Activated CD8-positive, alpha-beta T cell treated with anti-CD3 and anti-CD28 coated beads for 36 hours (primary cell): ENCODE measurements at regions not wholly inside any gene's neighbourhood (a gene's known extent, or its start where the extent isn't known, plus 50 kb on each side); places are given as distances from the start of the nearest gene placed in this dataset.

Source experiments
- ATAC-seq: fragments of 200-7000 bp; cut with Tn5 transposase; one replicate; pipeline ENCODE4 v1.10.0; 2021; ENCODE audit warnings: mild to moderate bottlenecking, moderate library complexity
- CTCF ChIA-PET: fragments of 350-600 bp; sonication (Branson Sonifier 250); formaldehyde crosslinking; loops from one replicate; lab custom pipeline; 2021; ENCODE audit warnings: antibody characterized with exemption; lab: Charles Lee
- POLR2A ChIA-PET: fragments of 350-600 bp; sonication (Branson Sonifier 250); formaldehyde crosslinking; loops from one replicate; lab custom pipeline; 2021; ENCODE audit warnings: antibody characterized with exemption; lab: Charles Lee
- DNase-seq: peaks from one replicate; pipeline ENCODE4 v3.0.0-alpha.2; 2020
- H3K27ac Mint-ChIP-seq: one replicate; pipeline ENCODE4 v1.8.0; 2021; ENCODE audit warnings: mild to moderate bottlenecking, mixed read lengths
- H3K27me3 Mint-ChIP-seq: one replicate; pipeline ENCODE4 v1.8.0; 2021; ENCODE audit warnings: mixed read lengths
- H3K36me3 Mint-ChIP-seq: one replicate; pipeline ENCODE4 v1.8.0; 2021; ENCODE audit warnings: low read depth, mixed read lengths
- H3K4me1 Mint-ChIP-seq: one replicate; pipeline ENCODE4 v1.8.0; 2021; ENCODE audit warnings: low read depth, mixed read lengths
- H3K4me3 Mint-ChIP-seq: one replicate; pipeline ENCODE4 v1.8.0; 2021; ENCODE audit warnings: mild to moderate bottlenecking, moderate library complexity, mixed read lengths
- H3K9me3 Mint-ChIP-seq: one replicate; pipeline ENCODE4 v1.8.0; 2021; ENCODE audit warnings: mixed read lengths
- CTCF ChIP-seq: fragments of 200-600 bp; IDR thresholded peaks from one replicate; pipeline ENCODE4 v1.8.0; 2022; ENCODE audit warnings: antibody characterized with exemption, mild to moderate bottlenecking
- intact Hi-C: fragments of 100-400 bp; cut with micrococcal nuclease; formaldehyde crosslinking; loops from one replicate; pipeline ENCODE4 v1.10.0; 2022

GRCh38 chr14:87131879-87132278 is 861.1 kb downstream of the GALC start:
- ChIA-PET CTCF (no interaction called here), POLR2A (no interaction called here)
- Mint-ChIP-seq H3K27ac (no peak overlapping the region), H3K4me3 (no peak overlapping the region), H3K9me3 (no peaks in the 10 kb centered on the region), H3K4me1 (no peaks in the 10 kb centered on the region), H3K36me3 (no peaks in the 10 kb centered on the region), H3K27me3 (no peaks in the 10 kb centered on the region)
- no peak for TF ChIP-seq CTCF
- no peak for DNase-seq
- no peak for ATAC-seq
- intact Hi-C loops = no loop called here

- Mint-ChIP-seq H3K9me3 (peaks cover 3% of the 10 kb centered on the region), H3K4me1 (no peaks in the 10 kb centered on the region), H3K27me3 (no peaks in the 10 kb centered on the region), H3K36me3 (no peaks in the 10 kb centered on the region), H3K27ac (no peak overlapping the region), H3K4me3 (no peak overlapping the region)
- ChIA-PET POLR2A (no interaction called here), CTCF (no interaction called here)
- TF ChIP-seq CTCF = no peak
- DNase-seq = no peak
- ATAC-seq = no peak
- intact Hi-C loops = no loop called here
Observed at GRCh38 chr14:87122166-87122565, 870.8 kb downstream of the GALC start.

GRCh38 chr14:87121716-87122115 is 871.3 kb downstream of the GALC start:
- ATAC-seq = no peak
- Mint-ChIP-seq H3K36me3 (no peaks in the 10 kb centered on the region), H3K27me3 (no peaks in the 10 kb centered on the region), H3K9me3 (peaks cover 3% of the 10 kb centered on the region), H3K27ac (no peak overlapping the region), H3K4me3 (no peak overlapping the region), H3K4me1 (no peaks in the 10 kb centered on the region)
- no peak for TF ChIP-seq CTCF
- DNase-seq = no peak
- CTCF ChIA-PET = no interaction called here
- POLR2A ChIA-PET = no interaction called here
- intact Hi-C loops = no loop called here

- Mint-ChIP-seq H3K9me3 (peaks cover 3% of the 10 kb centered on the region), H3K27ac (no peak overlapping the region), H3K27me3 (no peaks in the 10 kb centered on the region), H3K4me1 (no peaks in the 10 kb centered on the region), H3K36me3 (no peaks in the 10 kb centered on the region), H3K4me3 (no peak overlapping the region)
- POLR2A ChIA-PET = no interaction called here
- DNase-seq (no peak), ATAC-seq (no peak)
- CTCF ChIA-PET = no interaction called here
- no peak for TF ChIP-seq CTCF
- intact Hi-C loops = no loop called here
Observed at GRCh38 chr14:87115234-87115633, 877.7 kb downstream of the GALC start.

- POLR2A ChIA-PET = no interaction called here
- CTCF ChIA-PET = no interaction called here
- H3K36me3 Mint-ChIP-seq = no peaks in the 10 kb centered on the region
- no peak for TF ChIP-seq CTCF
- no peaks in the 10 kb centered on the region for H3K27me3 Mint-ChIP-seq
- H3K9me3 Mint-ChIP-seq = peaks cover 4% of the 10 kb centered on the region
- ATAC-seq = no peak
- H3K4me3 Mint-ChIP-seq = no peak overlapping the region
- H3K27ac Mint-ChIP-seq = no peak overlapping the region
- DNase-seq = no peak
- no peaks in the 10 kb centered on the region for H3K4me1 Mint-ChIP-seq
- intact Hi-C loops = no loop called here
Observed at GRCh38 chr14:87113286-87113685, 879.7 kb downstream of the GALC start.
